GM12874 (cell line): ENCODE measurements at regions not wholly inside any gene's neighbourhood (a gene's known extent, or its start where the extent isn't known, plus 50 kb on each side); places are given as distances from the start of the nearest gene placed in this dataset.

Source experiments
- CTCF ChIP-seq: IDR thresholded peaks from 2 replicates; pipeline ENCODE4 v1.5.1; 2011; ENCODE audit warnings: low read depth, mild to moderate bottlenecking, control low read depth, low read length, moderate library complexity; ENCODE audit not compliant: insufficient read depth

DNA sequence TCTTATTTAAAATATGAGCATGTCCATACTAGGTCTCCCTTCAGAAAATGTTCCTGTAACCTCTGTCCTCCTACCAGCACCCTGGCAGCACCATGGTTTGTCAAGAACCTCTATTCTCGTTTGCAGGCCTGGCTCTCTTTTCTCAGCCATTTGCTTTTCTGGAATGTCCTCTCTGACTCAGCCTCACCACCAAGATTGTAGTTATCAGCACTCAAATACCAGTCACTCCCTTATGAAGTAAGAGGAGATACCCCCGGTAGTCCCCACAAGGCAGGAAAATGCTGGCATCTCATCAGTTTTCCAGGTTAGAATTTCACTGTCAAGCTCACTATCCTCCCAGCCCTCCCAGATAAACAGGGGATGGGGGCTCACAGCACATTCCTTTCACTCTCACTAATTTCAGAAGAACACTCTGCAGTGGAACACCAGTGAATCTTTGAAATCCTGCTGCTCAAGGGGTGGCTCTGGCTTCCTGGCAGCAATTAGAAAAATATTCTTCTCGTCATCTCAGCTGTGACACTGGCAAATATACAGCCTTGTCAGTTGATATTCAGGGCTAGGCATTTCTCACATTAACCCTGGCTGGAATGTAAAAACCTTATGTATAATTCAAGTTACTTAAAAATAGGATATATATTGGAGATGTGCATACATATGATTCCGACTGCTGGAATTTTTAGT is 129.2 kb downstream of the TBX18 start:
- no peak for TF ChIP-seq CTCF

- no peak for TF ChIP-seq CTCF
Observed at GRCh38 chr6:84633771-84634170, 130.6 kb downstream of the TBX18 start.

DNA sequence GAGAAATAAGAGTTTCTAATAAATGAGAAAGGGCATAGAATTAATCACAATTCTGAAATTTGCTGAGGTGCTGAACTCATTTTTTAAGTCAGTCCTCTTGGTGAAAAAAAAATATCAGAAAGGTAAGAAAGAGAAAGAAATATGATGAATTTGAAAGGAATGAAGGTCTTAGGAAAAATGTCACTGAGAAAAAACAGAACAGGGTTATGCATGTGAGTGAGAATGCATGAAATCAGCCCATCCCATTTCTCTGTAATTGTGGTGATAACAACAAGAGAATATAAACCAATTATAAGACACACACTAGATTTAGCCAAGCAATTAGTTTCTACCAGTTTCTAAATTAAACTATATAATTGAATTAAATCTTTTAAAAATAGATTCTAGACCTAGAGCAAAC is 138.9 kb downstream of the TBX18 start:
- TF ChIP-seq CTCF, result no peak

- TF ChIP-seq CTCF, result no peak
Observed at GRCh38 chr6:84623956-84624680, 140.3 kb downstream of the TBX18 start.

GRCh38 chr6:84618836-84619235 is 145.6 kb downstream of the TBX18 start:
- no peak for TF ChIP-seq CTCF

- no peak for TF ChIP-seq CTCF
Observed at GRCh38 chr6:84618046-84618752, 146.2 kb downstream of the TBX18 start.

DNA sequence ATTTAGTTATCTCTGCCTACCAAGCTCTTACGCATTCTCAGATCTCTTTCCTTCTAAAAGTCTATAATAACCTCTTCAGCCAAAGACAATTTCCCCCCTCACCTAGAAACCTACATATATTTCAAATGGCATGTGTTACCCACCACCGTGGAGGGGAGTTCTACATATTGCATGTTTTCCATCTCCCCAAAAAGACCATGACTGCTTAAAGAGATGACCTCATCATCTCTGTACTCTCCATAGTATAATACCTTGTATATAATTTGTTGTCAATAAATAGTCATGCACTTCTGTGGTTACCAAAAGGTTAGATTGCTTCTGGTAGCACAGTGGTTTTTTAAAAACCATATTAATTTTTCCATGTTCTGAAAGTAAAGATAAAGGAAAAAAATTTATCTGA is 148.4 kb downstream of the TBX18 start:
- no peak for TF ChIP-seq CTCF
